Kidney (tissue), 13 donors: ENCODE measurements at regions not wholly inside any gene's neighbourhood (a gene's known extent, or its start where the extent isn't known, plus 50 kb on each side); places are given as distances from the start of the nearest gene placed in this dataset.
"Not testable (repeated sequence)": the region's sequence is repeated elsewhere in the genome, so short reads cannot be mapped to it uniquely, and the experiment has no call there.

ENCODE experiments used
- DNase-seq, 5 donors: peaks; one replicate each; pipeline ENCODE4 v3.0.0-alpha.2; 2013 to 2020
- FAIRE-seq: peaks from 2 replicates; lab custom pipeline; 2012; peaks lifted over from hg19 to GRCh38; lab: Jason Lieb, UNC
- H3K27ac ChIP-seq, 2 donors: one replicate each; pipeline ENCODE4 v1.7.0; 2013; ENCODE audit warnings: low read depth in 2 of 2, low read length in 2 of 2, inconsistent platforms in 1 of 2
- H3K27me3 ChIP-seq: one replicate; pipeline ENCODE4 v1.7.1; 2013; ENCODE audit warnings: low read length, inconsistent platforms; ENCODE audit not compliant: control insufficient read depth, insufficient read depth
- H3K36me3 ChIP-seq, 3 donors: one replicate each; pipeline versions ENCODE4 v1.7.0 to v1.7.1; 2013; ENCODE audit warnings: low read length in 3 of 3, control low read depth in 1 of 3, inconsistent platforms in 1 of 3; ENCODE audit not compliant: insufficient read depth in 3 of 3, control insufficient read depth in 2 of 3
- H3K4me1 ChIP-seq, 3 donors: one replicate each; pipeline versions ENCODE4 v1.7.0 to v1.7.1; 2013; ENCODE audit warnings: low read length in 3 of 3, inconsistent platforms in 1 of 3, low read depth in 1 of 3; ENCODE audit not compliant: control insufficient read depth in 2 of 3, insufficient read depth in 2 of 3
- H3K4me3 ChIP-seq, 3 donors: one replicate each; pipeline versions ENCODE4 v1.7.0 to v1.8.1; 2013; ENCODE audit warnings: low read length in 3 of 3, control low read depth in 1 of 3, inconsistent platforms in 1 of 3
- H3K9ac ChIP-seq, 3 donors: one replicate each; pipeline versions ENCODE4 v1.7.0 to v1.7.1; 2013; ENCODE audit warnings: low read length in 3 of 3, control low read depth in 1 of 3, inconsistent platforms in 1 of 3
- H3K9me3 ChIP-seq, 3 donors: one replicate each; pipeline versions ENCODE4 v1.7.0 to v1.7.1; 2013; ENCODE audit warnings: low read length in 3 of 3, control low read depth in 1 of 3, inconsistent platforms in 1 of 3; ENCODE audit not compliant: control insufficient read depth in 2 of 3, insufficient read depth in 1 of 3
- CTCF ChIP-seq: IDR thresholded peaks from 3 replicates; pipeline ENCODE4 v1.5.1; 2012; ENCODE audit warnings: mild to moderate bottlenecking, moderate library complexity, borderline replicate concordance; ENCODE audit not compliant: insufficient read depth; ENCODE audit errors: extremely low read depth
- intact Hi-C: fragments of 100-400 bp; cut with DNase I; formaldehyde crosslinking; loops from one replicate; pipeline ENCODE4 v1.11.1; 2022
- donor health status: control.
- donor health status: control.
- donor health status: control.
- donor health status: control.
- donor health status: control.
- donor health status: DM: yes; HTN: yes; CAD: no.
- donor health status: Normal renal cell carcinoma (clear cell type).

DNA sequence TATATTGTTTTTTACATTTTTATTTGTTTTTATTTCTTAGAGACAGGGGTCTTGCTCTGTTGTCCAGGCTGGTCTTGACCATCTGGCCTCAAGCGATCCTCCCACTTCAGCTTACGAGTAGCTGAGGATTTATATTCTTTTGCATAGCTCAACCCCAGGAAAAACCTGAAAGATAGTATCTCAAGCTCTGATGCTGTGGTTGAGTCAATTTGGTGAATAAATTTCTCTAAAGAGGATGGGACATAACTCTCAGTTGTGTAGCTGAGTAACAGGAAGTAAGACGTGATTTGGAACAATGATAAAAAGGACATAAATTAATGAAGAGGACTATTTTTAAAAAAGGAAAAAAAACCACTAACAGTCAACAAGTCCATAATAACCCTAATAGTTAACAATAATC lies 79.8 kb upstream of the TNFSF11 start:
- H3K36me3 ChIP-seq, result no peaks in the 10 kb centered on the region
- no peak overlapping the region for H3K27ac ChIP-seq
- TF ChIP-seq CTCF, result no peak
- H3K9me3 ChIP-seq, result no peaks in the 10 kb centered on the region
- DNase-seq, result no peak
- H3K27me3 ChIP-seq, result no peaks in the 10 kb centered on the region
- no peak overlapping the region for H3K9ac ChIP-seq
- peaks cover 0 to 2% (median 0%) of the 10 kb centered on the region in 3 donors for H3K4me1 ChIP-seq
- intact Hi-C loops, result no loop called here
- no peak overlapping the region for H3K4me3 ChIP-seq
- no peak for FAIRE-seq

DNA sequence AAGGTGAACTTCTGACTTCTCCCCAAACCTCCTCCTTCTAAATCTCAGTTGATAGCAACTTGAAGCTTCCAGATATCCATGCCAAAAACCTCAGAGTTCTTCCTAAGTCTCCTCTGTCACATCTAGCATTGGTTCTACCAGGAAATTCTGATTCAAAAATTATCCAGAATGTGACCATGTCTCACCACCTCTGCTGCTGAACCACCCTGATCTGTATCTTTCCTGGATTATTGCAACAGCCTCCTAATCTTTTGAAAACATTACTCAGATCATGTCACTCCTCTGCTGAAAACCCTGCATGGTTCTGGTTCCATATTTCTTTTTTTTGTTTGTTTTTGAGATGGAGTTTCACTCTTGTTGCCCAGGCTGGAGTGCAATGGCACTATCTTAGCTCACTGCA lies 78.7 kb upstream of the TNFSF11 start:
- intact Hi-C loops, result no loop called here
- no peak for TF ChIP-seq CTCF
- DNase-seq (no peak), FAIRE-seq (no peak)
- Histone ChIP-seq H3K27me3 (no peaks in the 10 kb centered on the region), H3K36me3 (no peaks in the 10 kb centered on the region), H3K27ac (no peak overlapping the region), H3K4me3 (no peak overlapping the region), H3K4me1 (peaks cover 0 to 2% (median 0%) of the 10 kb centered on the region in 3 donors), H3K9ac (no peak overlapping the region), H3K9me3 (no peaks in the 10 kb centered on the region)

DNA sequence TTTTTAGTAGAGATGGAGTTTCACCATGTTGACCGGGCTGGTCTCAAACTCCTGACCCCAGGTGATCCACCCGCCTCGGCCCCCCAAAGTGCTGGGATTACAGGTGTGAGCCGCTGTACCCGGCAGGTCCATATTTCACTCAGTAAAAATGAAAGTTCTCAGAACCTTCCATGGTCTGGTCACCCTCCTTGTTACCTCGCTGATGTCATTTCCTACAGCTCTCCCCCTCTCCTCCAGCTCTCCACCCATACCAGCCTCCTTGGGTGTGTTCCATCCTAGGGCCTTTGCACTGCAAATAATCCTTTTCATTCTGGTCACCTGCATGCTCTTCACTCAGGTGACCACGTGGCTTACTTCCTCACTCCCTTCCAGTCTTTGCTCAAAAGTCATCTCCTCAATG lies 78.2 kb upstream of the TNFSF11 start:
- no peak for FAIRE-seq
- Histone ChIP-seq H3K4me3 (no peak overlapping the region), H3K9ac (no peak overlapping the region), H3K9me3 (no peaks in the 10 kb centered on the region), H3K27me3 (no peaks in the 10 kb centered on the region), H3K4me1 (peaks cover 0 to 2% (median 0%) of the 10 kb centered on the region in 3 donors), H3K36me3 (no peaks in the 10 kb centered on the region), H3K27ac (no peak overlapping the region)
- DNase-seq, result no peak
- intact Hi-C loops, result no loop called here
- no peak for TF ChIP-seq CTCF

GRCh38 chr13:42496926-42497554 lies 76.9 kb upstream of the TNFSF11 start:
- intact Hi-C loops, FAIRE-seq, H3K4me1 ChIP-seq, DNase-seq, H3K36me3 ChIP-seq, H3K4me3 ChIP-seq, H3K9me3 ChIP-seq, H3K27me3 ChIP-seq, H3K27ac ChIP-seq, H3K9ac ChIP-seq: not testable (repeated sequence)
